ENCODE measurements at regions not wholly inside any gene's neighbourhood (a gene's known extent, or its start where the extent isn't known, plus 50 kb on each side); places are given as distances from the start of the nearest gene placed in this dataset.

- TF ChIP-seq ZBTB11 (CRISPR knock-in tag; IDR thresholded peaks at IDR 0.05), result no peak
- no peak for TF ChIP-seq RBFOX2 (IDR thresholded peaks at IDR 0.05; ENCODE audit: low read depth, low read length)
- no peak for TF ChIP-seq RBM14 (IDR thresholded peaks at IDR 0.05; ENCODE audit: borderline replicate concordance, insufficient read depth, low read depth, low read length)
- no peak for TF ChIP-seq HBP1 (CRISPR knock-in tag; IDR thresholded peaks at IDR 0.05)
- no peak for TF ChIP-seq RBM22 (IDR thresholded peaks at IDR 0.05; ENCODE audit: low read depth, low read length, poor library complexity, severe bottlenecking)
Measured at GRCh38 chr3:69493157-69493556, 107.3 kb upstream of the FRMD4B start (continued).

- FAIRE-seq (no peak), DNase-seq (ENCODE audit: extremely low read depth in 1 of 4, low spot score in 3 of 4) (no peak), ATAC-seq (no peak)
- WGBS (ENCODE audit: insufficient coverage, low coverage, missing lambda C conversion rate), result 0% methylated on average over 6 of the region's 6 CpGs
- Histone ChIP-seq H3K4me1 (replicated peaks in 1 of 2; ENCODE audit: control insufficient read depth in 2 of 2, insufficient read depth in 2 of 2, low read length in 2 of 2) (no peaks in the 10 kb centered on the region), H3K4me3 (no peak overlapping the region), H3K9me1 (ENCODE audit: control insufficient read depth, insufficient read depth, low read length) (no peaks in the 10 kb centered on the region), H3K27me3 (ENCODE audit: control insufficient read depth in 2 of 2, insufficient read depth in 2 of 2, low read length in 2 of 2) (no peaks in the 10 kb centered on the region), H4K20me1 (replicated peaks; ENCODE audit: control insufficient read depth, insufficient read depth, low read length) (no peaks in the 10 kb centered on the region), H3K9ac (ENCODE audit: insufficient read depth in 1 of 2, low read depth in 2 of 2, low read length in 2 of 2) (no peak overlapping the region), H3K4me2 (ENCODE audit: insufficient read depth, low read length) (no peak overlapping the region), H3K27ac (ENCODE audit: extremely low read depth, low read depth, low read length) (no peak overlapping the region), H3K36me3 (ENCODE audit: control insufficient read depth, insufficient read depth, low read length) (no peaks in the 10 kb centered on the region), H3K79me2 (ENCODE audit: control insufficient read depth, insufficient read depth, low read length) (no peaks in the 10 kb centered on the region), H2AFZ (ENCODE audit: low read depth, low read length) (no peak overlapping the region), H3K9me3 (replicated peaks; ENCODE audit: control insufficient read depth, insufficient read depth, low read depth, low read length) (no peaks in the 10 kb centered on the region)
- BruUV-seq (replicated peaks), result no TSS peak
- ChIA-PET CTCF (ENCODE audit: low intra/inter-chr PET ratio) (no interaction called here), POLR2A (no interaction called here)
- in situ Hi-C loops (cut with MboI) (no loop called here), intact Hi-C loops (cut with micrococcal nuclease) (no loop called here)
- TF ChIP-seq CLOCK (CRISPR knock-in tag; IDR thresholded peaks at IDR 0.05; ENCODE audit: borderline replicate concordance) (no peak), CHD1 (IDR thresholded peaks at IDR 0.05; ENCODE audit: low read length) (no peak), KLF1 (tag; IDR thresholded peaks at IDR 0.05) (no peak), HNRNPK (IDR thresholded peaks at IDR 0.05; ENCODE audit: low read depth, low read length, poor library complexity, severe bottlenecking) (no peak), SOX6 (IDR thresholded peaks at IDR 0.05) (no peak), PURB (CRISPR knock-in tag; IDR thresholded peaks at IDR 0.05; ENCODE audit: low read depth) (no peak), ZNF311 (CRISPR knock-in tag; IDR thresholded peaks at IDR 0.05) (no peak), BMI1 (IDR thresholded peaks at IDR 0.05; ENCODE audit: low read length) (no peak), HDAC2 (IDR thresholded peaks at IDR 0.05) (no peak)
Measured at GRCh38 chr3:69491975-69492374, 106.1 kb upstream of the FRMD4B start.
